ENCODE measurements at regions not wholly inside any gene's neighbourhood (a gene's known extent, or its start where the extent isn't known, plus 50 kb on each side); places are given as distances from the start of the nearest gene placed in this dataset.

GRCh38 chr16:6674071-6674470, 658.6 kb upstream of the RBFOX1 start:
- Mint-ChIP-seq H3K4me3 (no peak overlapping the region), H3K27ac (no peak overlapping the region), H3K4me1 (no peaks in the 10 kb centered on the region), H3K9me3 (peaks cover 7% of the 10 kb centered on the region), H3K36me3 (no peaks in the 10 kb centered on the region), H3K27me3 (peaks cover 2% of the 10 kb centered on the region)
- ATAC-seq (ENCODE audit: low read depth) (no peak), DNase-seq (ENCODE audit: low spot score in 2 of 2) (no peak)

DNA sequence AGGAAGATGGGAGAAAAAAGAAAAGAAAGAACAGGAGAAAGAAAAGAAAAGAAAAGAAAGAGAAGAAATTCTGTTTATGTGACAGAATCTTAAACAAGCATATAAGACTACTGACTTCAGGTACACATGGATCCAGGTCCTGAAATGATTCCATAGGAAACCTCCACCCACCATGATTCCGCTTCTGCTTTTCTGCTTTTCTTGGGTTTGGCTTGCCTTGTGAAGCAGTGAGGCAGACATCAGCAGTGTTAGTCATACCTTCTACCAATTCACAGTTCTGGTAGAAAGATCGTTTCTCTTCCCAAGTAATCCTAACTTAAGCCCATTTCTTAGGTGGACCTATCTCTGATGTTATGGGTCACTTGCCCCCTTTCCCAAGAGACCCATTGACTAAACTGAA, 660.1 kb upstream of the RBFOX1 start:
- Mint-ChIP-seq H3K36me3 (no peaks in the 10 kb centered on the region), H3K27me3 (peaks cover 2% of the 10 kb centered on the region), H3K9me3 (peaks cover 7% of the 10 kb centered on the region), H3K4me1 (no peaks in the 10 kb centered on the region), H3K4me3 (no peak overlapping the region), H3K27ac (no peak overlapping the region)
- ATAC-seq (ENCODE audit: low read depth) (no peak), DNase-seq (ENCODE audit: low spot score in 2 of 2) (no peak)

DNA sequence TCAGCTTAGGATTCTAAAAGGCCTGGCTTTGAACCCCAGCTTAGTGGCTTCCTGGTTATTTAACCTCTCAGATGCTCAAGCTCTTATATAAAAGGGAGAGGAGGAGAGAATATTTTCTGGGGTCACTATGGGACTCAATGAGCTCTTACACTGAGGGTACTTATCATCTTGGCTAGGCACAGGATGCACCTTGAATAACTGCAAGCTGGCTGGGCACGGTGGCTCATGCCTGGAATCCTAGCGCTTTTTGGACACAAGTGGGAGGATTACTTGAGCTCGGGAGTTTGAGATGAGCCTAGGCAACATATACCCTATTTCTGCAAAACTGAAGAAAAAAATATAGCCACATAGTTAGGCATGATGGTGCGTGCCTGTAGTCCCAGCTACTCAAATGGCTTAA, 665.3 kb upstream of the RBFOX1 start:
- no peaks in the 10 kb centered on the region for H3K4me1 Mint-ChIP-seq
- H3K27ac Mint-ChIP-seq = no peak overlapping the region
- no peak overlapping the region for H3K4me3 Mint-ChIP-seq
- H3K9me3 Mint-ChIP-seq = peaks cover 4% of the 10 kb centered on the region
- DNase-seq (ENCODE audit: low spot score in 2 of 2) (no peak), ATAC-seq (ENCODE audit: low read depth) (no peak)
- no peaks in the 10 kb centered on the region for H3K27me3 Mint-ChIP-seq
- H3K36me3 Mint-ChIP-seq = no peaks in the 10 kb centered on the region

DNA sequence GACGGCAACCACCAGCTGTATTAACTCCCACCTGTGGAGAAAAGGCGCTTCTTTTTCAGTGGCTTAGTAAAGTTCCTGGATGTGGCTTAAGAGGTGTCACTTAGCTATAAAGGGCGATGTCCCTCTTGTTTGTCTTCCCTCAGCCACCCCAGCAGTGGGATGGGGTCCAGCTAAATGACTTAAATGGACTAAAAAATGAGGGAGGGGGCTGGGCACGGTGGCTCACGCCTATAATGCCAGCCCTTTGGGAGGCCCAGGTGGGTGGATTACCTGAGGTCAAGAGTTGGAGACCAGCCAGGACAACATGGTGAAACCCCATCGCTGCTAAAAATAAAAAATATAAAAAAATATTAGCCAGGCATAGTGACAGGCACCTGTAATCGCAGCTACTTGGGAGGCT, 667.5 kb upstream of the RBFOX1 start:
- ATAC-seq (ENCODE audit: low read depth) (no peak), DNase-seq (ENCODE audit: low spot score in 2 of 2) (no peak)
- peaks cover 1% of the 10 kb centered on the region for H3K27me3 Mint-ChIP-seq
- no peak overlapping the region for H3K27ac Mint-ChIP-seq
- H3K4me1 Mint-ChIP-seq = no peaks in the 10 kb centered on the region
- H3K4me3 Mint-ChIP-seq = no peak overlapping the region
- H3K36me3 Mint-ChIP-seq = no peaks in the 10 kb centered on the region
- peaks cover 2% of the 10 kb centered on the region for H3K9me3 Mint-ChIP-seq

DNA sequence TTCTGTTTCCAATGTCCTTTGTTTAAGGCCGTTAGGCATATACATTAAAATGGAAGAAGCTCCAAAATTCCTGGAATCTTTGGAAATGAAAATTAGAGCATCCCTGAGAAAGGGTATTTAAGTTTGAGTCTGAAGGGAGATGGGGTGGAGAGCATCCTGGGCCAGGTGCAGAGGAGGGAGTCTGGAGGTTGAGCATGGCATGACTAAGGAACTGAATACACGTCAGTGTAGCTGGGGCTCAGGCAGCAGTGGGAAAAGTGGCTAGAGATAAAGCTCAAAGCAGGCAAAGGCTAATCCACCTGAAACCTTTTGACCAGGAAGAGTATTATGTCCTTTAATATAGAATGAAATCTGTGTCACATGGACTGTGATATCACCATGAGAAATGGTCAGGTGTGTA, 669.0 kb upstream of the RBFOX1 start:
- ATAC-seq (ENCODE audit: low read depth) (no peak), DNase-seq (ENCODE audit: low spot score in 2 of 2) (no peak)
- Mint-ChIP-seq H3K4me1 (no peaks in the 10 kb centered on the region), H3K27me3 (peaks cover 1% of the 10 kb centered on the region), H3K4me3 (no peak overlapping the region), H3K27ac (no peak overlapping the region), H3K36me3 (no peaks in the 10 kb centered on the region), H3K9me3 (peaks cover 2% of the 10 kb centered on the region)

GRCh38 chr16:6656760-6657159, 675.9 kb upstream of the RBFOX1 start:
- ATAC-seq (ENCODE audit: low read depth) (no peak), DNase-seq (ENCODE audit: low spot score in 2 of 2) (no peak)
- Mint-ChIP-seq H3K9me3 (peaks cover 8% of the 10 kb centered on the region), H3K36me3 (no peaks in the 10 kb centered on the region), H3K27me3 (peaks cover 1% of the 10 kb centered on the region), H3K27ac (no peak overlapping the region), H3K4me1 (no peaks in the 10 kb centered on the region), H3K4me3 (no peak overlapping the region)

GRCh38 chr16:6646891-6647290, 685.8 kb upstream of the RBFOX1 start:
- Mint-ChIP-seq H3K4me1 (no peaks in the 10 kb centered on the region), H3K4me3 (no peak overlapping the region), H3K36me3 (no peaks in the 10 kb centered on the region), H3K9me3 (no peaks in the 10 kb centered on the region), H3K27me3 (peaks cover 2% of the 10 kb centered on the region), H3K27ac (no peak overlapping the region)
- ATAC-seq (ENCODE audit: low read depth) (no peak), DNase-seq (ENCODE audit: low spot score in 2 of 2) (no peak)

- peaks cover 2% of the 10 kb centered on the region for H3K27me3 Mint-ChIP-seq
- no peak for ATAC-seq (ENCODE audit: low read depth)
- H3K27ac Mint-ChIP-seq = no peak overlapping the region
- H3K9me3 Mint-ChIP-seq = no peaks in the 10 kb centered on the region
- DNase-seq (ENCODE audit: low spot score in 2 of 2) = no peak
- H3K4me1 Mint-ChIP-seq = no peaks in the 10 kb centered on the region
- no peaks in the 10 kb centered on the region for H3K36me3 Mint-ChIP-seq
- no peak overlapping the region for H3K4me3 Mint-ChIP-seq
Measured at GRCh38 chr16:6645768-6646568, 686.7 kb upstream of the RBFOX1 start.

DNA sequence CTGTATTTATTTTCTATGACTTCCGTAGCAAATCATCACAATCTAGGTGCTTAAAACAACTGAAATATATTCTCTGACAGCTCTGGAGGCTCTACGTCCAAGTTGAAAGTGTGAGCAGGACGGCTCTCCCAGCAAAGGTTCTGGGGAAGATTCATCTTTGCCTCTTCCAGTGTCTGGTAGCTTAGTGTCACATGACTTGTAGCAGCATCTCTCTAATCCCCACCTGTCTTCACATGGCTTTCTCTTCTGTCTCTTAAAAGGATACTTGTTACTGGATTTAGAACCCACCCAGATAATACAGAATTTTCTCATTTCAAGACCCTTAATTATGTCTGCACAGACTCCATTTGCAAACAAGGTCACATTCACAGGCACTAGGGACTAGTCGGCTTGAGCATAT, 687.7 kb upstream of the RBFOX1 start:
- no peak for ATAC-seq (ENCODE audit: low read depth)
- Mint-ChIP-seq H3K27ac (no peak overlapping the region), H3K4me1 (no peaks in the 10 kb centered on the region), H3K27me3 (peaks cover 2% of the 10 kb centered on the region), H3K4me3 (no peak overlapping the region), H3K9me3 (no peaks in the 10 kb centered on the region), H3K36me3 (no peaks in the 10 kb centered on the region)
- no peak for DNase-seq (ENCODE audit: low spot score in 2 of 2)

- no peak overlapping the region for H3K4me3 Mint-ChIP-seq
- peaks cover 2% of the 10 kb centered on the region for H3K27me3 Mint-ChIP-seq
- H3K4me1 Mint-ChIP-seq = no peaks in the 10 kb centered on the region
- H3K27ac Mint-ChIP-seq = no peak overlapping the region
- peak; percentile 5 to 26 for DNase-seq (ENCODE audit: low spot score in 2 of 2)
- H3K9me3 Mint-ChIP-seq = no peaks in the 10 kb centered on the region
- no peak for ATAC-seq (ENCODE audit: low read depth)
- no peaks in the 10 kb centered on the region for H3K36me3 Mint-ChIP-seq
Measured at GRCh38 chr16:6643080-6643686, 689.5 kb upstream of the RBFOX1 start.

DNA sequence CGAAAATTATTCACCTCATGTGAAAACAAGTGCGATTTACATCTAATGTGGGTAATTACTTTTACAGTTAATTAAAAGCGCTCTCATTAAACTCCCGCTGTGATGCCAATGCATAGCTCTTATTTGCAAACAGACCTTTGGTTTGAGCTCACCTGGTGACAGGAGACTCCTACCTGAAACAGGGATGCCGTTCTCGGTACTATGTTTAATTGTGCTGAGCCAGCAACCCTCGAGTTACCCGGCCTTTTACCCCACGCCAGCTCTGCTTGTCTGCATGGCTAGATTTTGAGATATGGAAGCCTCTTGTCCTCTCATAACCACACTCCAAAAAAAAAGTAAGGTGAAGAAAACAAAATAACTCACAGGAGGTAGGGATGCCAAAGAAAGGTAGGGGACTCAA, 690.4 kb upstream of the RBFOX1 start:
- peaks cover 2% of the 10 kb centered on the region for H3K27me3 Mint-ChIP-seq
- H3K4me3 Mint-ChIP-seq = no peak overlapping the region
- DNase-seq (ENCODE audit: low spot score in 2 of 2) (no peak), ATAC-seq (ENCODE audit: low read depth) (no peak)
- no peaks in the 10 kb centered on the region for H3K36me3 Mint-ChIP-seq
- H3K9me3 Mint-ChIP-seq = no peaks in the 10 kb centered on the region
- no peak overlapping the region for H3K27ac Mint-ChIP-seq
- no peaks in the 10 kb centered on the region for H3K4me1 Mint-ChIP-seq

GRCh38 chr16:6641091-6641490, 691.6 kb upstream of the RBFOX1 start:
- ATAC-seq (ENCODE audit: low read depth) (no peak), DNase-seq (ENCODE audit: low spot score in 2 of 2) (no peak)
- Mint-ChIP-seq H3K4me1 (no peaks in the 10 kb centered on the region), H3K27me3 (peaks cover 2% of the 10 kb centered on the region), H3K4me3 (no peak overlapping the region), H3K36me3 (no peaks in the 10 kb centered on the region), H3K9me3 (no peaks in the 10 kb centered on the region), H3K27ac (no peak overlapping the region)

DNA sequence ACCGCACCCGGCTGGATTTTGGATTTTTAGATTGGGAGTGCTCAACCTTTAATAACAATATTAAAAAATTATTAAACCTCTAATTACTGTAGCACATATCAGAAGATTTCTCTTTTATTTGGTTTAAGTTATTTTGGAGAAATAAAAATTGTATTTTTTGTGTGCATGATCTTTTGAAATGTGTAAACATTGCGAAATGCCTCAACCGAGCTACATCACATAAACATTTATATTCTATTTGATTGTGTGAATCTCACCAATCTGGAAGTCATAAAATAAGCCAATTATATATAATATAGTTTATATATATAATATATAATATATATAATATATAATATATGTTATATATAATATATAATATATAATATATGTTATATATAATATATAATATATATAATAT, 696.2 kb upstream of the RBFOX1 start:
- H3K4me1 Mint-ChIP-seq = no peaks in the 10 kb centered on the region
- ATAC-seq (ENCODE audit: low read depth) = no peak
- no peak for DNase-seq (ENCODE audit: low spot score in 2 of 2)
- no peaks in the 10 kb centered on the region for H3K9me3 Mint-ChIP-seq
- no peak overlapping the region for H3K27ac Mint-ChIP-seq
- no peak overlapping the region for H3K4me3 Mint-ChIP-seq
- H3K36me3 Mint-ChIP-seq = no peaks in the 10 kb centered on the region
- H3K27me3 Mint-ChIP-seq = no peaks in the 10 kb centered on the region

DNA sequence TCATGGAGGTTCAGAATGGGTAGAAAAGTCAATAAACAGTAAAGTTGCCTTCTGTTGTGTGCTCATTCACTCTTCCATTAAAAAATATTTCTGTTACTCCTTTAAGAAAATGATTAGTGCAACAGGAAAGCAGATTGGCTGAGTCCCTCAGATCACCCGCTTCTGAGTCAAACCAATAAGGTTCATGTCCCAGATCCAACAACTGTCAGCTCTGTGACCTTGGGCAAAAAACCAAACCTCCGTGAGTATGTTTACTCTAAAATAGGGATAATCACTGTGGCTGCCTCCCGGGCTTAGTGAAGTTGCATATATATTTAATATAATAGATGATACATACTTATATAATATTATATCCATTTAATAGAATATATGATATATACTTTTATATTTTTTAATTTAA, 698.5 kb upstream of the RBFOX1 start:
- DNase-seq (ENCODE audit: low spot score in 2 of 2) (no peak), ATAC-seq (ENCODE audit: low read depth) (no peak)
- H3K27me3 Mint-ChIP-seq = no peaks in the 10 kb centered on the region
- H3K27ac Mint-ChIP-seq = no peak overlapping the region
- H3K36me3 Mint-ChIP-seq = no peaks in the 10 kb centered on the region
- H3K4me1 Mint-ChIP-seq = no peaks in the 10 kb centered on the region
- H3K4me3 Mint-ChIP-seq = no peak overlapping the region
- no peaks in the 10 kb centered on the region for H3K9me3 Mint-ChIP-seq

DNA sequence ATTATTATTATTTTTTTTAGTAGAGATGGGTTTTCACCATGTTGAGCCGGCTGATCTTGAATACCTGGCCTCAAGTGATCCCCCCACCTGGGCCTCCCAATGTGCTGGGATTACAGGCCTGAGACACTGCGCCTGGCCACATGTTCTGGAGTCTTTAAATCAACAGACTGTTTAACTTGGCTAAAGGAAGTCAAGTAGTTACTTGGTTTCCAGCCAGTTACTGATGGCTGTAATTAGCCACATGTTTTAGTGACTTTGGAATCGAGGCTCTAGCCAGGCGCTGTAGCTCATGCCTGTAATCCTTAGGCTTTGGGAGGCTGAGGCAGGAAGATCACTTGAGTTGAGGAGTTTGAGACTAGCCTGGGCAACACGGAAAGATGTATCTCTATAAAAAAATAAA, 699.2 kb upstream of the RBFOX1 start:
- Mint-ChIP-seq H3K27ac (no peak overlapping the region), H3K4me1 (no peaks in the 10 kb centered on the region), H3K4me3 (no peak overlapping the region), H3K36me3 (no peaks in the 10 kb centered on the region), H3K9me3 (no peaks in the 10 kb centered on the region), H3K27me3 (no peaks in the 10 kb centered on the region)
- no peak for DNase-seq (ENCODE audit: low spot score in 2 of 2)
- ATAC-seq (ENCODE audit: low read depth) = no peak

All from memory B cell (primary cell).